MM.1S (cell line): ENCODE measurements at regions not wholly inside any gene's neighbourhood (a gene's known extent, or its start where the extent isn't known, plus 50 kb on each side); places are given as distances from the start of the nearest gene placed in this dataset.

Experiments used
- DNase-seq: peaks from one replicate; pipeline ENCODE4 v3.0.0-alpha.2; 2015
- H2AFZ ChIP-seq: fragments of 300-600 bp; sonication (generic); 2 replicates; pipeline ENCODE4 v1.6.0; 2016; ENCODE audit warnings: antibody characterized with exemption, low read length
- H3F3A ChIP-seq: fragments of 300-600 bp; sonication (generic); 2 replicates; pipeline ENCODE4 v1.6.1; 2016; ENCODE audit warnings: mild to moderate bottlenecking, antibody characterized with exemption, low read length, moderate library complexity, mixed read lengths; ENCODE audit not compliant: insufficient read depth
- H3K27ac ChIP-seq: fragments of 300-600 bp; sonication (generic); 2 replicates; pipeline ENCODE4 v1.5.1; 2016; ENCODE audit warnings: mild to moderate bottlenecking, low read length
- H3K27me3 ChIP-seq: fragments of 300-600 bp; sonication (generic); replicated peaks from 2 replicates; pipeline ENCODE4 v1.6.0; 2016; ENCODE audit warnings: low read length; ENCODE audit not compliant: insufficient read depth
- H3K36me3 ChIP-seq: fragments of 300-600 bp; sonication (generic); replicated peaks from 2 replicates; pipeline ENCODE4 v1.6.1; 2016; ENCODE audit warnings: mild to moderate bottlenecking, low read length, mixed read lengths; ENCODE audit not compliant: insufficient read depth
- H3K4me1 ChIP-seq: fragments of 300-600 bp; sonication (generic); 2 replicates; pipeline ENCODE4 v1.6.1; 2016; ENCODE audit warnings: low read length, mixed read lengths
- H3K4me2 ChIP-seq: fragments of 300-600 bp; sonication (generic); 2 replicates; pipeline ENCODE4 v1.6.0; 2016; ENCODE audit warnings: low read depth, low read length
- H3K4me3 ChIP-seq: fragments of 300-600 bp; sonication (generic); 2 replicates; pipeline ENCODE4 v1.5.1; 2016; ENCODE audit warnings: low read length, mixed read lengths
- H3K79me2 ChIP-seq: fragments of 300-600 bp; sonication (generic); 2 replicates; pipeline ENCODE4 v1.6.1; 2016; ENCODE audit warnings: mixed run types, low read length, mixed read lengths
- H3K9ac ChIP-seq: fragments of 300-600 bp; sonication (generic); 2 replicates; pipeline ENCODE4 v1.6.1; 2016; ENCODE audit warnings: low read length, mixed read lengths
- H3K9me2 ChIP-seq: fragments of 300-600 bp; sonication (generic); replicated peaks from 2 replicates; pipeline ENCODE4 v1.6.1; 2016; ENCODE audit warnings: mild to moderate bottlenecking, low read length, mixed read lengths; ENCODE audit not compliant: insufficient read depth
- H3K9me3 ChIP-seq: fragments of 300-600 bp; sonication (generic); replicated peaks from 2 replicates; pipeline ENCODE4 v1.6.1; 2016; ENCODE audit warnings: mild to moderate bottlenecking, low read length, mixed read lengths; ENCODE audit not compliant: insufficient read depth
- H4K20me1 ChIP-seq: fragments of 300-600 bp; sonication (generic); 2 replicates; pipeline ENCODE4 v1.6.1; 2016; ENCODE audit warnings: mild to moderate bottlenecking, low read length, moderate library complexity, mixed read lengths; ENCODE audit not compliant: insufficient read depth
- CTCF ChIP-seq: fragments of 300-600 bp; sonication (generic); IDR thresholded peaks from 2 replicates; pipeline ENCODE4 v1.5.1; 2016; ENCODE audit warnings: antibody characterized with exemption, low read length, mixed read lengths
- EZH2 ChIP-seq: fragments of 300-600 bp; sonication (generic); optimal IDR thresholded peaks from 2 replicates; pipeline ENCODE3; 2017; ENCODE audit warnings: low read depth, mild to moderate bottlenecking, antibody characterized with exemption, low read length, mixed read lengths
- EZH2phosphoT487 ChIP-seq: fragments of 300-600 bp; sonication (generic); IDR thresholded peaks from 2 replicates; pipeline ENCODE4 v1.6.1; 2018; ENCODE audit warnings: antibody characterized with exemption, low read length

GRCh38 chr10:78326372-78326771, 292.7 kb downstream of the RPS24 start:
- no peak for DNase-seq
- H3K4me1 ChIP-seq, result no peaks in the 10 kb centered on the region
- no peak overlapping the region for H3K27ac ChIP-seq
- H3K9me3 ChIP-seq, result no peaks in the 10 kb centered on the region
- no peak overlapping the region for H2AFZ ChIP-seq
- no peaks in the 10 kb centered on the region for H3K79me2 ChIP-seq
- no peak overlapping the region for H3K9ac ChIP-seq
- H3K27me3 ChIP-seq, result no peaks in the 10 kb centered on the region
- TF ChIP-seq CTCF, result no peak
- TF ChIP-seq EZH2, result no peak
- TF ChIP-seq EZH2phosphoT487, result no peak
- no peaks in the 10 kb centered on the region for H4K20me1 ChIP-seq
- H3K4me2 ChIP-seq, result no peak overlapping the region
- no peak overlapping the region for H3K4me3 ChIP-seq
- no peaks in the 10 kb centered on the region for H3K36me3 ChIP-seq
- H3F3A ChIP-seq, result no peaks in the 10 kb centered on the region
- H3K9me2 ChIP-seq, result no peaks in the 10 kb centered on the region

- H3K27me3 ChIP-seq, result no peaks in the 10 kb centered on the region
- no peak for DNase-seq
These were observed 294.3 kb downstream of the RPS24 start for GRCh38 chr10:78327778-78328591.

GRCh38 chr10:78328592-78329404, 295.1 kb downstream of the RPS24 start:
- H3F3A ChIP-seq, result no peaks in the 10 kb centered on the region
- no peaks in the 10 kb centered on the region for H3K79me2 ChIP-seq
- H3K9ac ChIP-seq, result no peak overlapping the region
- no peak overlapping the region for H3K27ac ChIP-seq
- DNase-seq, result no peak
- no peak overlapping the region for H3K4me2 ChIP-seq
- no peak overlapping the region for H3K4me3 ChIP-seq
- TF ChIP-seq EZH2phosphoT487 (no peak), CTCF (no peak), EZH2 (no peak)
- H3K9me2 ChIP-seq, result no peaks in the 10 kb centered on the region
- H3K4me1 ChIP-seq, result no peaks in the 10 kb centered on the region
- no peaks in the 10 kb centered on the region for H4K20me1 ChIP-seq
- no peaks in the 10 kb centered on the region for H3K27me3 ChIP-seq
- H2AFZ ChIP-seq, result no peak overlapping the region
- no peaks in the 10 kb centered on the region for H3K9me3 ChIP-seq
- H3K36me3 ChIP-seq, result no peaks in the 10 kb centered on the region

More at GRCh38 chr10:78327778-78328591, 294.3 kb downstream of the RPS24 start:
- H3K9me2 ChIP-seq, result no peaks in the 10 kb centered on the region
- H3K4me3 ChIP-seq, result no peak overlapping the region
- H3K9me3 ChIP-seq, result no peaks in the 10 kb centered on the region
- no peaks in the 10 kb centered on the region for H3F3A ChIP-seq
- no peaks in the 10 kb centered on the region for H4K20me1 ChIP-seq
- no peaks in the 10 kb centered on the region for H3K79me2 ChIP-seq
- H2AFZ ChIP-seq, result no peak overlapping the region
- TF ChIP-seq EZH2, result no peak
- TF ChIP-seq EZH2phosphoT487, result no peak
- TF ChIP-seq CTCF, result no peak
- no peaks in the 10 kb centered on the region for H3K36me3 ChIP-seq
- no peak overlapping the region for H3K27ac ChIP-seq
- H3K4me1 ChIP-seq, result no peaks in the 10 kb centered on the region
- no peak overlapping the region for H3K9ac ChIP-seq
- H3K4me2 ChIP-seq, result no peak overlapping the region
